Epithelial cell of esophagus (primary cell): ENCODE measurements at regions not wholly inside any gene's neighbourhood (a gene's known extent, or its start where the extent isn't known, plus 50 kb on each side); places are given as distances from the start of the nearest gene placed in this dataset.
"Not testable (repeated sequence)": the region's sequence is repeated elsewhere in the genome, so short reads cannot be mapped to it uniquely, and the experiment has no call there.

Source experiments
- DNase-seq: peaks from one replicate; pipeline ENCODE4 v3.0.0; 2010; ENCODE audit warnings: low read depth
- H3K4me3 ChIP-seq: 2 replicates; pipeline ENCODE4 v1.5.1; 2011; ENCODE audit warnings: mild to moderate bottlenecking, low read length, control low read depth
- TF ChIP-seq, protein P1 (sequence below): IDR thresholded peaks from 2 replicates; pipeline ENCODE4 v1.5.1; 2011; ENCODE audit warnings: low read depth, mild to moderate bottlenecking, low read length, control low read depth, inconsistent platforms; ENCODE audit not compliant: insufficient read depth; ENCODE audit errors: missing control alignments

GRCh38 chr5:74971947-74972460 lies 80.4 kb downstream of the GCNT4 start:
- no peak overlapping the region for H3K4me3 ChIP-seq
- DNase-seq = no peak
- TF ChIP-seq, protein P1, sequence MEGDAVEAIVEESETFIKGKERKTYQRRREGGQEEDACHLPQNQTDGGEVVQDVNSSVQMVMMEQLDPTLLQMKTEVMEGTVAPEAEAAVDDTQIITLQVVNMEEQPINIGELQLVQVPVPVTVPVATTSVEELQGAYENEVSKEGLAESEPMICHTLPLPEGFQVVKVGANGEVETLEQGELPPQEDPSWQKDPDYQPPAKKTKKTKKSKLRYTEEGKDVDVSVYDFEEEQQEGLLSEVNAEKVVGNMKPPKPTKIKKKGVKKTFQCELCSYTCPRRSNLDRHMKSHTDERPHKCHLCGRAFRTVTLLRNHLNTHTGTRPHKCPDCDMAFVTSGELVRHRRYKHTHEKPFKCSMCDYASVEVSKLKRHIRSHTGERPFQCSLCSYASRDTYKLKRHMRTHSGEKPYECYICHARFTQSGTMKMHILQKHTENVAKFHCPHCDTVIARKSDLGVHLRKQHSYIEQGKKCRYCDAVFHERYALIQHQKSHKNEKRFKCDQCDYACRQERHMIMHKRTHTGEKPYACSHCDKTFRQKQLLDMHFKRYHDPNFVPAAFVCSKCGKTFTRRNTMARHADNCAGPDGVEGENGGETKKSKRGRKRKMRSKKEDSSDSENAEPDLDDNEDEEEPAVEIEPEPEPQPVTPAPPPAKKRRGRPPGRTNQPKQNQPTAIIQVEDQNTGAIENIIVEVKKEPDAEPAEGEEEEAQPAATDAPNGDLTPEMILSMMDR = no peak

DNA sequence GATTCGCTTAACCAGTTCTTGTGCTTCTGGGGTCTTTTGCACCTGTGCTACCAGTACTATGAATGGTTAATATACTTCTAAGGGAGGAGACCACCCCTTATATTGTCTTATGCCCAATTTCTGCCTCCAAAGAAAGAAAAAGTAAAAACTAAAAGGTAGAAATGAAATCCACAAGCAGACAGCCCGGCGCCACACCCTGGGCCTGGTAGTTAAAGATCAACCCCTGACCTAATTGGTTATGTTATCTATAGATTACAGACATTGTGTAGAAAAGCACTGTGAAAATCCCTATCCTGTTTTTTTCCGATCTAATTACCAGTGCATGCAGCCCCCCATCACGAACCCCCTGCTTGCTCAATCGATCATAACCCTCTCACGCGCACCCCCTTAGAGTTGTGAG lies 81.5 kb downstream of the GCNT4 start:
- DNase-seq, H3K4me3 ChIP-seq: not testable (repeated sequence)

GRCh38 chr5:74969726-74970125 lies 82.6 kb downstream of the GCNT4 start:
- no peak for DNase-seq
- TF ChIP-seq, protein P1 = no peak
- H3K4me3 ChIP-seq = no peak overlapping the region

DNA sequence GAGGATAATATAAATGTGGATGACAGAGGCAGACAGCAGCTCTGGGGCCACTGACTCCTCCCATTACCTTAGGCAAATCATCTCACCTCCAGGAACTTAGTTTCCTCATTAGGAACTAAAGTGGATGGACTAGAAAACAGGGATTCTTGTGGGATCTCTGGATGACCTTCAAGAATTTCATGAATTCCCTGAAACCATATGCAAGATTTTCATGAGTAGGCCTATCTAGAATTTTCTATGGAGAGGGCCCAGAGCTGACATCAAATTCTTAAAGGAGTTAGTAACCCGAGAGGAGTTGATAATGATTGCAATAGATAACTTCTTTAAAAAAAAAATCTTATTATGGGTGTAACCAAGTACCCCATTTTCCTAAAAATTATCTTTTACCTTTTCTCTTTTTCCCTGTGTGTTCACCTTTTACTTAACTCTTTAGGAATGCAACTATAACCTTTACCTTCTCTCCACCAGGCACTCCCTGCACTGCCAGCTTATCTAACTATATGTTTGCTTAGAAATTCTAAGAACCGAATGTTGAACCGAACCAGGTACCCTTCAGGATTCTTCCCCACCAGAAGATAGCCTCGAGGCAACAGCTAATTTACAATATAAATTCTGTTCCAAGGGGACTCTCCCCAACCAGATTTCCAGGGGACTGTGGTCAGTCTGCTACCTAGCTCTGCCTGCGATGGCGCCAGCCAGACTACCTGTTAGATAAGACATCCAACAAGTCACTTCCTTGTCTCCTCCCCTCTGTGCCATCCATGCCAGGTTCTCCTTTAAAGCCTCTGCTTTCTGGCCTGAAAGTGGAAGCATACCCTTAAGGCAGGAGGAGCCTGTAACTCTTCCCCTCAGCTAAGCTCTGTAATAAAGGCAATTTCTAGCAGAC lies 86.0 kb downstream of the GCNT4 start:
- no peak overlapping the region for H3K4me3 ChIP-seq
- TF ChIP-seq, protein P1 = no peak
- DNase-seq = no peak

DNA sequence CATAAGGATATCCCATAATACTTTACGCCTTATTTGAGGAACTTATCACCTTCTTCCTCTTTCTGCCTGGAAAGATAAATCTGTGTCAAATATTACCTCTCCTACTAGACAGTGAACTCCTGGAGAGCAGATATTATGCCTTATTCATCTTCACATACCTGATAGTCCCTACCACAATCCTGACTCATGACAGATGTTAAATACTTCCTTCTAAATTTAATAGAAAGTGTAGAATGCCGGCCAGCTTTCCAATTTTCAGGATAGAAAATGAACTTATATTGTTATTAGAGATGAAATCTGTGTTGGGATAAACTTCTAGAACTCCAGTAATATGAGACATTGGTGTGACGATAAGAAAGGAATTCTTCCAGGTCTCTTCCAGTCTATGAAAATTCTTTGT lies 89.0 kb downstream of the GCNT4 start:
- no peak overlapping the region for H3K4me3 ChIP-seq
- peak; percentile 59 for DNase-seq
- TF ChIP-seq, protein P1 = no peak

GRCh38 chr5:74957906-74958305 lies 91.7 kb upstream of the FAM169A start:
- H3K4me3 ChIP-seq = no peak overlapping the region
- DNase-seq = no peak
- TF ChIP-seq, protein P1 = no peak

DNA sequence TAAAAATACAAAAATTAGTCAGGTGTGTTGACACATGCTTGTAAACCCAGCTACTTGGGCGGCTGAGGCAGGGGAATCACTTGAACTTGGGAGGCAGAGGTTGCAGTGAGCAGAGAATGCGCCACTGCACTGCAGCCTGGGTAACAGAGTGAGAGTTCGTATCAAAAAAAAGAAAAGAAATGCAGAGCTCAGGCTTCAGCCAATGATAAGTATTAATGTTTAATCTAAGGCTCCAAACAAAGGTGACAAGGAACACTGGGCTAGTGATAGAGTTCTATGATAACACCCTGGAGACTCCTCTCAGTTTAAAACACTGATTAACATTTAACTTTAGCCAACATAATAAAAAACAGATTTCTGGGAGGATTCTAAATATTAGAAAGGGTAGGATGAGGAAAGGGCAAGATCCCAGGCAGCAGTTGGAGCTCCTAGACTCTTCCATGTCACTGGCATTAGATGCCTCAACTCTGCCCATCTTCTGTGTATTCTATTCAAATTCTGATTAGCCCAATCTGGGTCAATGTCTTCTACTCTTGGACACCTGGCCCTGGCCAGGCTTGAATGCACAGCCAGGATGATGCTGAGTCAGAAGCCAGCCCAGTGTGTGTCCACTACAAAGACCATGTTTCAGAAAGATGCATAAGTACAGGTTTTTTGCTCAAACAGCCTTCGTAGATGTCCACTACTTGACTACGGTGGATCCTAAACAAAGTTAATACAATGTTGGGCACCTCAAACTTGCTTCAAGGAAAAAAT lies 91.0 kb upstream of the FAM169A start:
- DNase-seq = no peak
- TF ChIP-seq, protein P1 = no peak

More for the DNA sequence above, 91.0 kb upstream of the FAM169A start:
- no peak overlapping the region for H3K4me3 ChIP-seq
